Caco-2 (cell line): ENCODE measurements at regions not wholly inside any gene's neighbourhood (a gene's known extent, or its start where the extent isn't known, plus 50 kb on each side); places are given as distances from the start of the nearest gene placed in this dataset.

Source experiments
- BruUV-seq: library from RNA; stranded (reverse); fragments of 400-500 nt; replicated peaks from 2 replicates; lab custom pipeline; 2021; lab: Mats Ljungman, UMichigan
- CTCF ChIA-PET: fragments of 300-600 bp; sonication (Branson Sonifier 250); formaldehyde crosslinking; loops from one replicate; lab custom pipeline; 2022; ENCODE audit warnings: antibody characterized with exemption; lab: Charles Lee
- POLR2A ChIA-PET: fragments of 300-600 bp; sonication (Branson Sonifier 250); formaldehyde crosslinking; loops from one replicate; lab custom pipeline; 2022; ENCODE audit warnings: antibody characterized with exemption; lab: Charles Lee
- DNase-seq, 2 experiments: peaks; one replicate each; pipeline versions ENCODE4 v3.0.0 to v3.0.0-alpha.2; 2020 to 2022
- H3K27me3 ChIP-seq: replicated peaks from 2 replicates; pipeline ENCODE4 v1.6.0; 2011; ENCODE audit warnings: low read length; ENCODE audit not compliant: control insufficient read depth, insufficient read depth
- H3K36me3 ChIP-seq: 2 replicates; pipeline ENCODE4 v1.5.1; 2011; ENCODE audit warnings: low read length; ENCODE audit not compliant: control insufficient read depth, insufficient read depth
- H3K4me1 ChIP-seq: fragments of 250-450 bp; sonication (Bioruptor Pico); 2 replicates; pipeline ENCODE4 v1.5.1; 2020; ENCODE audit warnings: mild to moderate bottlenecking
- H3K4me3 ChIP-seq: 2 replicates; pipeline ENCODE4 v1.5.1; 2011; ENCODE audit warnings: low read depth, mild to moderate bottlenecking, control low read depth, low read length
- H3K9me3 ChIP-seq: fragments of 250-450 bp; sonication (Bioruptor Pico); 2 replicates; pipeline ENCODE4 v1.5.1; 2020; ENCODE audit warnings: mild to moderate bottlenecking, moderate library complexity
- H3K27ac Mint-ChIP-seq: one replicate; pipeline ENCODE4 v1.8.0; 2022; ENCODE audit warnings: mixed read lengths; ENCODE audit not compliant: unreplicated experiment
- H3K27me3 Mint-ChIP-seq: one replicate; pipeline ENCODE4 v1.8.0; 2022; ENCODE audit warnings: mixed read lengths; ENCODE audit not compliant: insufficient read depth, unreplicated experiment
- H3K36me3 Mint-ChIP-seq: one replicate; pipeline ENCODE4 v1.8.0; 2022; ENCODE audit warnings: mild to moderate bottlenecking, mixed read lengths; ENCODE audit not compliant: insufficient read depth, unreplicated experiment
- H3K4me1 Mint-ChIP-seq: one replicate; pipeline ENCODE4 v1.8.0; 2022; ENCODE audit warnings: low read depth, mixed read lengths; ENCODE audit not compliant: unreplicated experiment
- H3K4me3 Mint-ChIP-seq: one replicate; pipeline ENCODE4 v1.8.0; 2022; ENCODE audit warnings: mild to moderate bottlenecking, moderate library complexity, mixed read lengths; ENCODE audit not compliant: unreplicated experiment
- H3K9me3 Mint-ChIP-seq: one replicate; pipeline ENCODE4 v1.8.0; 2022; ENCODE audit warnings: mixed read lengths; ENCODE audit not compliant: unreplicated experiment
- CTCF ChIP-seq, 2 experiments: fragments of 200-600 bp in 1 of 2; IDR thresholded peaks; 1 replicate in 1 of 2; 2 replicates in 1 of 2; pipeline versions ENCODE4 v1.5.1 to v1.8.0; 2011 to 2022; ENCODE audit warnings: antibody characterized with exemption in 1 of 2, control low read depth in 1 of 2, inconsistent platforms in 1 of 2, low read depth in 1 of 2, low read length in 1 of 2, mild to moderate bottlenecking in 1 of 2, moderate library complexity in 1 of 2; ENCODE audit not compliant: insufficient read depth in 1 of 2, severe bottlenecking in 1 of 2, unreplicated experiment in 1 of 2
- intact Hi-C: fragments of 100-400 bp; cut with micrococcal nuclease; formaldehyde crosslinking; loops from one replicate; pipeline ENCODE4 v1.10.0; 2022; ENCODE audit not compliant: unreplicated experiment

- Histone ChIP-seq H3K4me3 (no peak overlapping the region), H3K27me3 (no peaks in the 10 kb centered on the region), H3K4me1 (peaks cover 10% of the 10 kb centered on the region; the same call in 1 of the 2 replicates), H3K9me3 (no peaks in the 10 kb centered on the region), H3K36me3 (no peaks in the 10 kb centered on the region)
- Mint-ChIP-seq H3K4me3 (no peak overlapping the region), H3K27ac (no peak overlapping the region), H3K36me3 (no peaks in the 10 kb centered on the region), H3K27me3 (no peaks in the 10 kb centered on the region), H3K4me1 (no peaks in the 10 kb centered on the region), H3K9me3 (peaks cover 9% of the 10 kb centered on the region)
- no peak for DNase-seq
- intact Hi-C loops = no loop called here
- TF ChIP-seq CTCF (IDR thresholded peaks at IDR 0.05; ENCODE audit: insufficient read depth in 1 of 2, low read depth in 1 of 2, low read length in 1 of 2, severe bottlenecking in 1 of 2, unreplicated experiment in 1 of 2) = no peak
- ChIA-PET POLR2A (no interaction called here), CTCF (no interaction called here)
- BruUV-seq = no TSS peak
These were observed 742.2 kb downstream of the SLC16A7 start for GRCh38 chr12:60337839-60338549.

- CTCF ChIA-PET = no interaction called here
- intact Hi-C loops = no loop called here
These were observed 749.6 kb downstream of the SLC16A7 start for GRCh38 chr12:60345442-60345841.

GRCh38 chr12:60349232-60349978, 753.6 kb downstream of the SLC16A7 start:
- no peaks in the 10 kb centered on the region for H3K36me3 Mint-ChIP-seq
- H3K4me1 Mint-ChIP-seq = no peaks in the 10 kb centered on the region
- no peak overlapping the region for H3K27ac Mint-ChIP-seq
- H3K9me3 Mint-ChIP-seq = no peaks in the 10 kb centered on the region
- no peaks in the 10 kb centered on the region for H3K27me3 ChIP-seq
- no peaks in the 10 kb centered on the region for H3K4me1 ChIP-seq
- CTCF ChIA-PET = no interaction called here
- no peaks in the 10 kb centered on the region for H3K36me3 ChIP-seq
- intact Hi-C loops = no loop called here
- POLR2A ChIA-PET = no interaction called here
- H3K4me3 ChIP-seq = no peak overlapping the region
- BruUV-seq = no TSS peak
- TF ChIP-seq CTCF (IDR thresholded peaks at IDR 0.05; ENCODE audit: insufficient read depth in 1 of 2, low read depth in 1 of 2, low read length in 1 of 2, severe bottlenecking in 1 of 2, unreplicated experiment in 1 of 2) = no peak
- H3K4me3 Mint-ChIP-seq = no peak overlapping the region
- no peaks in the 10 kb centered on the region for H3K9me3 ChIP-seq
- no peak for DNase-seq
- peaks cover 2% of the 10 kb centered on the region for H3K27me3 Mint-ChIP-seq

More at GRCh38 chr12:60345442-60345841, 749.6 kb downstream of the SLC16A7 start:
- Mint-ChIP-seq H3K36me3 (no peaks in the 10 kb centered on the region), H3K4me3 (no peak overlapping the region), H3K9me3 (no peaks in the 10 kb centered on the region), H3K27ac (no peak overlapping the region), H3K27me3 (peaks cover 2% of the 10 kb centered on the region), H3K4me1 (no peaks in the 10 kb centered on the region)
- H3K36me3 ChIP-seq = no peaks in the 10 kb centered on the region
- H3K27me3 ChIP-seq = no peaks in the 10 kb centered on the region
- H3K4me1 ChIP-seq = no peaks in the 10 kb centered on the region
- POLR2A ChIA-PET = no interaction called here
- TF ChIP-seq CTCF (IDR thresholded peaks at IDR 0.05; ENCODE audit: insufficient read depth in 1 of 2, low read depth in 1 of 2, low read length in 1 of 2, severe bottlenecking in 1 of 2, unreplicated experiment in 1 of 2) = no peak
- no peaks in the 10 kb centered on the region for H3K9me3 ChIP-seq
- no peak for DNase-seq
- BruUV-seq = no TSS peak
- no peak overlapping the region for H3K4me3 ChIP-seq
